NCI-H82 (cell line): ENCODE measurements at regions not wholly inside any gene's neighbourhood (a gene's known extent, or its start where the extent isn't known, plus 50 kb on each side); places are given as distances from the start of the nearest gene placed in this dataset.

Experiments
- DNase-seq: peaks from one replicate; lab custom pipeline; 2025; lab: John Stamatoyannopoulos, UW

- no peak for DNase-seq
Measured at GRCh38 chr3:117660941-117661817, 951.6 kb downstream of the TUSC7 start.

GRCh38 chr3:117661818-117662095 is 952.2 kb downstream of the TUSC7 start:
- no peak for DNase-seq

GRCh38 chr3:117665296-117665695 is 955.7 kb downstream of the TUSC7 start:
- peak; percentile 90 for DNase-seq

- DNase-seq = peak; percentile 96
Measured at GRCh38 chr3:117666325-117666724, 956.7 kb downstream of the TUSC7 start.

- peak; percentile 89 for DNase-seq
Measured at GRCh38 chr3:117666812-117667211, 957.2 kb downstream of the TUSC7 start.

GRCh38 chr3:117669774-117670173 is 960.2 kb downstream of the TUSC7 start:
- DNase-seq = peak; percentile 13

GRCh38 chr3:117671722-117672318 is 962.2 kb downstream of the TUSC7 start:
- peak; percentile 35 for DNase-seq

- DNase-seq = no peak
Measured at GRCh38 chr3:117674321-117674720, 964.7 kb downstream of the TUSC7 start.

- DNase-seq = no peak
Measured at GRCh38 chr3:117681619-117682018, 972.0 kb downstream of the TUSC7 start.

- no peak for DNase-seq
Measured at GRCh38 chr3:117687096-117687495, 977.5 kb downstream of the TUSC7 start.

- no peak for DNase-seq
Measured at GRCh38 chr3:117688583-117688982, 979.0 kb downstream of the TUSC7 start.

GRCh38 chr3:117691526-117691925 is 981.9 kb downstream of the TUSC7 start:
- DNase-seq = no peak

GRCh38 chr3:117692416-117692995 is 982.9 kb downstream of the TUSC7 start:
- DNase-seq = no peak

GRCh38 chr3:117695321-117695720 is 985.7 kb downstream of the TUSC7 start:
- DNase-seq = no peak

- no peak for DNase-seq
Measured at GRCh38 chr3:117695871-117696645, 986.5 kb downstream of the TUSC7 start.

GRCh38 chr3:117696851-117697407 is 987.4 kb downstream of the TUSC7 start:
- no peak for DNase-seq

- DNase-seq = no peak
Measured at GRCh38 chr3:117699058-117699457, 989.5 kb downstream of the TUSC7 start.

GRCh38 chr3:117700573-117701360 is 991.2 kb downstream of the TUSC7 start:
- no peak for DNase-seq

- DNase-seq = no peak
Measured at GRCh38 chr3:117705011-117705410, 995.4 kb downstream of the TUSC7 start.

- no peak for DNase-seq
Measured at GRCh38 chr3:117706037-117706436, 996.5 kb downstream of the TUSC7 start.

- DNase-seq = no peak
Measured at GRCh38 chr3:117706756-117707155, 997.2 kb downstream of the TUSC7 start.
